GM23338 (cell line): ENCODE measurements at regions not wholly inside any gene's neighbourhood (a gene's known extent, or its start where the extent isn't known, plus 50 kb on each side); places are given as distances from the start of the nearest gene placed in this dataset.

ENCODE experiments used
- ATAC-seq: fragments of 200-7000 bp; cut with Tn5 transposase; 3 replicates; pipeline ENCODE4 v1.9.1; 2020
- DNase-seq: peaks from one replicate; pipeline ENCODE4 v3.0.0-alpha.2; 2015; ENCODE audit warnings: low spot score
- H2AFZ ChIP-seq: fragments of 200-600 bp; sonication (generic); 2 replicates; pipeline ENCODE4 v1.8.0; 2016; ENCODE audit warnings: antibody characterized with exemption, mild to moderate bottlenecking, moderate library complexity
- H3F3A ChIP-seq: fragments of 200-600 bp; sonication (generic); replicated peaks from 2 replicates; pipeline ENCODE4 v1.8.0; 2017; ENCODE audit warnings: antibody characterized with exemption, mixed run types, low read depth
- H3K27ac ChIP-seq: fragments of 200-600 bp; sonication (generic); 2 replicates; pipeline ENCODE4 v1.6.1; 2016; ENCODE audit warnings: low read depth
- H3K27me3 ChIP-seq: fragments of 200-600 bp; sonication (generic); 2 replicates; pipeline ENCODE4 v1.8.0; 2016; ENCODE audit warnings: mild to moderate bottlenecking, mixed run types, moderate library complexity; ENCODE audit not compliant: insufficient read depth
- H3K36me3 ChIP-seq: fragments of 200-600 bp; sonication (generic); 2 replicates; pipeline ENCODE4 v1.8.0; 2016; ENCODE audit warnings: mild to moderate bottlenecking; ENCODE audit not compliant: insufficient read depth
- H3K4me1 ChIP-seq: fragments of 200-600 bp; sonication (generic); 2 replicates; pipeline ENCODE4 v1.8.0; 2016; ENCODE audit warnings: mild to moderate bottlenecking, moderate library complexity; ENCODE audit not compliant: insufficient read depth
- H3K4me2 ChIP-seq: fragments of 200-600 bp; sonication (generic); 2 replicates; pipeline ENCODE4 v1.7.1; 2017; ENCODE audit warnings: mixed run types
- H3K4me3 ChIP-seq: fragments of 200-600 bp; sonication (generic); 2 replicates; pipeline ENCODE4 v1.6.1; 2016; ENCODE audit warnings: mixed run types
- H3K79me2 ChIP-seq: fragments of 200-600 bp; sonication (generic); replicated peaks from 2 replicates; pipeline ENCODE4 v1.8.0; 2017; ENCODE audit warnings: mild to moderate bottlenecking; ENCODE audit not compliant: insufficient read depth
- H3K9me2 ChIP-seq: fragments of 200-600 bp; sonication (generic); 2 replicates; pipeline ENCODE4 v1.8.0; 2017; ENCODE audit not compliant: insufficient read depth
- H4K20me1 ChIP-seq: fragments of 200-600 bp; sonication (generic); replicated peaks from 2 replicates; pipeline ENCODE4 v1.8.0; 2017; ENCODE audit warnings: mild to moderate bottlenecking; ENCODE audit not compliant: insufficient read depth
- H3K27ac Mint-ChIP-seq: 2 replicates; pipeline ENCODE4 v1.8.0; 2020; ENCODE audit warnings: inconsistent platforms, mild to moderate bottlenecking, moderate library complexity, mixed read lengths
- H3K27me3 Mint-ChIP-seq: 3 replicates; pipeline ENCODE4 v1.8.0; 2022; ENCODE audit warnings: low read depth, mild to moderate bottlenecking, moderate library complexity, mixed read lengths, inconsistent platforms; ENCODE audit not compliant: insufficient read depth, poor library complexity
- H3K36me3 Mint-ChIP-seq: 3 replicates; pipeline ENCODE4 v1.8.0; 2021; ENCODE audit warnings: low read depth, mild to moderate bottlenecking, inconsistent platforms, moderate library complexity, mixed read lengths
- H3K4me1 Mint-ChIP-seq: 3 replicates; pipeline ENCODE4 v1.8.0; 2020; ENCODE audit warnings: mild to moderate bottlenecking, inconsistent platforms, mixed read lengths
- H3K4me3 Mint-ChIP-seq: 3 replicates; pipeline ENCODE4 v1.8.0; 2021; ENCODE audit warnings: moderate library complexity, mild to moderate bottlenecking, inconsistent platforms, mixed read lengths
- H3K9me3 Mint-ChIP-seq: 3 replicates; pipeline ENCODE4 v1.8.0; 2020; ENCODE audit warnings: moderate library complexity, mild to moderate bottlenecking, inconsistent platforms, mixed read lengths
- CREB1 ChIP-seq: fragments of 250-450 bp; sonication (Bioruptor Pico); IDR thresholded peaks from 2 replicates; pipeline ENCODE4 v1.5.0; 2020; ENCODE audit warnings: low read depth, mild to moderate bottlenecking, moderate library complexity
- ETS1 ChIP-seq: IDR thresholded peaks from 2 replicates; pipeline ENCODE4 v1.6.1; 2016; ENCODE audit warnings: antibody characterized with exemption
- EZH2 ChIP-seq: fragments of 200-600 bp; sonication (generic); IDR thresholded peaks from one replicate; pipeline ENCODE4 v1.8.0; 2017; ENCODE audit warnings: antibody characterized with exemption, mild to moderate bottlenecking, low read depth; ENCODE audit not compliant: unreplicated experiment
- JUNB ChIP-seq: IDR thresholded peaks from one replicate; pipeline ENCODE4 v1.6.1; 2016; ENCODE audit warnings: antibody characterized with exemption; ENCODE audit not compliant: unreplicated experiment
- NANOG ChIP-seq: IDR thresholded peaks from 2 replicates; pipeline ENCODE4 v1.6.1; 2016; ENCODE audit warnings: antibody characterized with exemption, borderline replicate concordance
- POLR2AphosphoS5 ChIP-seq: IDR thresholded peaks from 2 replicates; pipeline ENCODE4 v1.6.1; 2016; ENCODE audit warnings: antibody characterized with exemption, low read depth
- STAT1 ChIP-seq: IDR thresholded peaks from one replicate; pipeline ENCODE4 v1.6.1; 2016; ENCODE audit warnings: antibody characterized with exemption; ENCODE audit not compliant: unreplicated experiment
- ZNF114 ChIP-seq: fragments of 250-450 bp; sonication (Bioruptor Pico); IDR thresholded peaks from 2 replicates; pipeline ENCODE4 v1.5.0; 2020; ENCODE audit warnings: mild to moderate bottlenecking, moderate library complexity
- ZNF331 ChIP-seq: fragments of 250-450 bp; sonication (Bioruptor Pico); IDR thresholded peaks from 2 replicates; pipeline ENCODE4 v1.5.0; 2020; ENCODE audit warnings: low read depth, mild to moderate bottlenecking, moderate library complexity
- ZNF462 ChIP-seq: fragments of 250-450 bp; sonication (Bioruptor Pico); IDR thresholded peaks from 2 replicates; pipeline ENCODE4 v1.5.0; 2020; ENCODE audit warnings: mild to moderate bottlenecking, moderate library complexity
- TF ChIP-seq, protein P1 (sequence below): IDR thresholded peaks from one replicate; pipeline ENCODE4 v1.6.1; 2018; ENCODE audit warnings: antibody characterized with exemption; ENCODE audit not compliant: unreplicated experiment

DNA sequence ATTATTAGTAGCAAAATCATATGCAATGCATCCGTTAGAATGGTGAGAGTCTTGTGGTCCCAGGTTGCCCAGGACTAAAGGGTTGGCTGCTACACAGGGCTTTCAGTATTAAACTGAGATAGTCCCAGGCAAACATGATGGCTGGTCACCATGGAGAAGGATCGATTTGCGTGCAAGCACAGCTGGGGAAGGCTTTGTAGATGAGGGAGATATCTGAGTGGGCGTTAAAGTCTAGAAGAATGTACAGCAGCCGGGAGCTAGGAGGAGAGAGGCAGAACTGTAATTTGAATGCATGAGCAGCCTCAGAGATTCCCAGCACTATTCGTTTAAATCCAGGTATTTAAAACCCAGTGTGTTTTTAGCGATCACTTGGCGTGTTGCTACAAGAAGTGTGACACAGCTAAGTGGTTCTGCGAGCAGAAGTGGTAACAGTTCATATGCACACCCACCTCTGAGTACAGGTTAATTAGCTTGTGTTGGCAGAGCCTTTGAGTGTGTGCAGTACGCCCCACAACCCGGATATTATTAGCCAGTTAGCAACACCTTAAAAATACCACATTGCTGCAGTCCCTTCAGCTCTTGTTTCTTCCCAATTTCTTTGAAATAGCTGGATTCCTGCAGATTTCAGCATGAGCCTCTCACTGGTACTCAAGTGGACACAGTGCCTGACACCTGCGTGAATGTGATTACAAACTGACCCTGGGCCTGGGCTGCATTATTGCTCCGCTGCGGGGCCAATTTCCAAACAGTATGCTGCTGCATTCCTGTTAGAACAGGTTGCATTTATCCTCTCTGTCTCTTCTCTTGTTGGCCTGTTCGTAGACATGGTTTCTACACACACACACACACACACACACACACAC, 67.2 kb upstream of the SCAF4 start:
- TF ChIP-seq ZNF331 (CRISPR knock-in tag) (no peak), STAT1 (no peak)
- TF ChIP-seq, protein P1, sequence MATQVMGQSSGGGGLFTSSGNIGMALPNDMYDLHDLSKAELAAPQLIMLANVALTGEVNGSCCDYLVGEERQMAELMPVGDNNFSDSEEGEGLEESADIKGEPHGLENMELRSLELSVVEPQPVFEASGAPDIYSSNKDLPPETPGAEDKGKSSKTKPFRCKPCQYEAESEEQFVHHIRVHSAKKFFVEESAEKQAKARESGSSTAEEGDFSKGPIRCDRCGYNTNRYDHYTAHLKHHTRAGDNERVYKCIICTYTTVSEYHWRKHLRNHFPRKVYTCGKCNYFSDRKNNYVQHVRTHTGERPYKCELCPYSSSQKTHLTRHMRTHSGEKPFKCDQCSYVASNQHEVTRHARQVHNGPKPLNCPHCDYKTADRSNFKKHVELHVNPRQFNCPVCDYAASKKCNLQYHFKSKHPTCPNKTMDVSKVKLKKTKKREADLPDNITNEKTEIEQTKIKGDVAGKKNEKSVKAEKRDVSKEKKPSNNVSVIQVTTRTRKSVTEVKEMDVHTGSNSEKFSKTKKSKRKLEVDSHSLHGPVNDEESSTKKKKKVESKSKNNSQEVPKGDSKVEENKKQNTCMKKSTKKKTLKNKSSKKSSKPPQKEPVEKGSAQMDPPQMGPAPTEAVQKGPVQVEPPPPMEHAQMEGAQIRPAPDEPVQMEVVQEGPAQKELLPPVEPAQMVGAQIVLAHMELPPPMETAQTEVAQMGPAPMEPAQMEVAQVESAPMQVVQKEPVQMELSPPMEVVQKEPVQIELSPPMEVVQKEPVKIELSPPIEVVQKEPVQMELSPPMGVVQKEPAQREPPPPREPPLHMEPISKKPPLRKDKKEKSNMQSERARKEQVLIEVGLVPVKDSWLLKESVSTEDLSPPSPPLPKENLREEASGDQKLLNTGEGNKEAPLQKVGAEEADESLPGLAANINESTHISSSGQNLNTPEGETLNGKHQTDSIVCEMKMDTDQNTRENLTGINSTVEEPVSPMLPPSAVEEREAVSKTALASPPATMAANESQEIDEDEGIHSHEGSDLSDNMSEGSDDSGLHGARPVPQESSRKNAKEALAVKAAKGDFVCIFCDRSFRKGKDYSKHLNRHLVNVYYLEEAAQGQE = no peak
- ATAC-seq (no peak), DNase-seq (no peak)
- Mint-ChIP-seq H3K9me3 (no peaks in the 10 kb centered on the region), H3K27ac (no peak overlapping the region), H3K27me3 (peaks cover 2% of the 10 kb centered on the region), H3K4me3 (no peak overlapping the region), H3K4me1 (peaks cover 9% of the 10 kb centered on the region), H3K36me3 (no peaks in the 10 kb centered on the region)
- H3K4me1 ChIP-seq = no peaks in the 10 kb centered on the region
- no peaks in the 10 kb centered on the region for H3K79me2 ChIP-seq
- no peaks in the 10 kb centered on the region for H4K20me1 ChIP-seq
- no peaks in the 10 kb centered on the region for H3K36me3 ChIP-seq
- H3K9me2 ChIP-seq = no peaks in the 10 kb centered on the region
- H3K4me2 ChIP-seq = no peak overlapping the region
- H3F3A ChIP-seq = no peaks in the 10 kb centered on the region
- no peak overlapping the region for H2AFZ ChIP-seq
- H3K27ac ChIP-seq = no peak overlapping the region
- no peaks in the 10 kb centered on the region for H3K27me3 ChIP-seq
- H3K4me3 ChIP-seq = no peak overlapping the region

GRCh38 chr21:31795992-31796391, 64.1 kb upstream of the SCAF4 start:
- no peaks in the 10 kb centered on the region for H3K36me3 Mint-ChIP-seq
- H4K20me1 ChIP-seq = no peaks in the 10 kb centered on the region
- H3K27ac ChIP-seq = no peak overlapping the region
- no peak overlapping the region for H2AFZ ChIP-seq
- 0 out of 2 replicates have a peak, but pooled peaks cover 2% of the 10 kb centered on the region for H3K9me2 ChIP-seq
- ATAC-seq = no peak
- no peaks in the 10 kb centered on the region for H3K36me3 ChIP-seq
- no peaks in the 10 kb centered on the region for H3K27me3 ChIP-seq
- H3K4me1 ChIP-seq = no peaks in the 10 kb centered on the region
- no peak overlapping the region for H3K4me3 ChIP-seq
- H3K9me3 Mint-ChIP-seq = peaks cover under 1% of the 10 kb centered on the region; the same call in 2 of the 3 replicates
- H3K4me1 Mint-ChIP-seq = no peaks in the 10 kb centered on the region
- no peak overlapping the region for H3K4me3 Mint-ChIP-seq
- no peaks in the 10 kb centered on the region for H3F3A ChIP-seq
- H3K27ac Mint-ChIP-seq = no peak overlapping the region
- H3K79me2 ChIP-seq = no peaks in the 10 kb centered on the region
- no peak overlapping the region for H3K4me2 ChIP-seq
- peaks cover 3% of the 10 kb centered on the region for H3K27me3 Mint-ChIP-seq
- no peak for DNase-seq
- TF ChIP-seq EZH2 = no peak
- TF ChIP-seq ZNF114 (CRISPR knock-in tag) = no peak
- no peak for TF ChIP-seq STAT1
- no peak for TF ChIP-seq JUNB
- no peak for TF ChIP-seq ZNF462 (CRISPR knock-in tag)
- no peak for TF ChIP-seq ZNF331 (CRISPR knock-in tag)
- no peak for TF ChIP-seq CREB1
- TF ChIP-seq POLR2AphosphoS5 = no peak
- no peak for TF ChIP-seq NANOG
- TF ChIP-seq ETS1 = no peak
